Peyer's patch (tissue), 4 donors: ENCODE measurements at regions not wholly inside any gene's neighbourhood (a gene's known extent, or its start where the extent isn't known, plus 50 kb on each side); places are given as distances from the start of the nearest gene placed in this dataset.

Source experiments
- POLR2A ChIP-seq, 2 donors: fragments of 450-650 bp; IDR thresholded peaks; one replicate each; pipeline ENCODE4 v1.5.1; 2017; ENCODE audit warnings: antibody characterized with exemption in 2 of 2, mild to moderate bottlenecking in 2 of 2, moderate library complexity in 2 of 2
- TF ChIP-seq, protein P1 (sequence below), 6 experiments: fragments of 450-650 bp in 4 of 6; fragments of 200-600 bp in 2 of 6; sonication (generic) in 1 of 6; IDR thresholded peaks; one replicate each; pipeline ENCODE4 v1.5.1; 2017 to 2019; ENCODE audit warnings: antibody characterized with exemption in 6 of 6, mild to moderate bottlenecking in 3 of 6, moderate library complexity in 1 of 6

DNA sequence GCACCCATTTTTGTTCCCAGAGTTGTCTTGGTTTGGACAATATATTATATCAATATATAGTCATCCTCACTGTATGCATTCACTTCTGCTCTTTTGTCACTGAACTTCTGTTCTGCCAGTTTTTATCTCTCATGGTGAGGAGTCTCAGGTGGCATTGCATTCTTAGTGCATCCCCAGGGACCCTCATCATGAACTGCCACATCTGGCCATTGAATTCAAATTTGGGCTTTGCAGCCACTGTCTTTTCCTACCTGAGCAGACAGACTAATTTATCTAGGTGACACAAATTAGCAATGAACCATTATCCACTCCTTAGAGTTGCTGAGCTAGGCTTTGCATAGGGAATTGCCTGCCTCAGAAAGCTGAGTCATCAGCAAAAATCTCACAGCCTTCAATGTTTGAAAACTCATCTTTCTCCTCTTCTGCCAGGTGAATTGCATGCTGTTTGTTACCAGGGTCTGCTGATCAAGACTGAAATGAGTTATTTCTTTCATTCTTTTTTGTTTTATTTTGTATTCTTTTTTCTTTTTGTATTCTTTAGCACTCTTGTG, 316.8 kb upstream of the MTPN start:
- TF ChIP-seq, protein P1, sequence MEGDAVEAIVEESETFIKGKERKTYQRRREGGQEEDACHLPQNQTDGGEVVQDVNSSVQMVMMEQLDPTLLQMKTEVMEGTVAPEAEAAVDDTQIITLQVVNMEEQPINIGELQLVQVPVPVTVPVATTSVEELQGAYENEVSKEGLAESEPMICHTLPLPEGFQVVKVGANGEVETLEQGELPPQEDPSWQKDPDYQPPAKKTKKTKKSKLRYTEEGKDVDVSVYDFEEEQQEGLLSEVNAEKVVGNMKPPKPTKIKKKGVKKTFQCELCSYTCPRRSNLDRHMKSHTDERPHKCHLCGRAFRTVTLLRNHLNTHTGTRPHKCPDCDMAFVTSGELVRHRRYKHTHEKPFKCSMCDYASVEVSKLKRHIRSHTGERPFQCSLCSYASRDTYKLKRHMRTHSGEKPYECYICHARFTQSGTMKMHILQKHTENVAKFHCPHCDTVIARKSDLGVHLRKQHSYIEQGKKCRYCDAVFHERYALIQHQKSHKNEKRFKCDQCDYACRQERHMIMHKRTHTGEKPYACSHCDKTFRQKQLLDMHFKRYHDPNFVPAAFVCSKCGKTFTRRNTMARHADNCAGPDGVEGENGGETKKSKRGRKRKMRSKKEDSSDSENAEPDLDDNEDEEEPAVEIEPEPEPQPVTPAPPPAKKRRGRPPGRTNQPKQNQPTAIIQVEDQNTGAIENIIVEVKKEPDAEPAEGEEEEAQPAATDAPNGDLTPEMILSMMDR (IDR thresholded peaks at IDR 0.05), result no peak
- TF ChIP-seq POLR2A (IDR thresholded peaks at IDR 0.05), result no peak
